IMR-90 (cell line): ENCODE measurements at regions not wholly inside any gene's neighbourhood (a gene's known extent, or its start where the extent isn't known, plus 50 kb on each side); places are given as distances from the start of the nearest gene placed in this dataset.

Experiments used
- ATAC-seq: fragments of 200-7000 bp; cut with Tn5 transposase; 2 replicates; pipeline ENCODE4 v1.9.1; 2020; ENCODE audit warnings: low read depth, mild to moderate bottlenecking, moderate library complexity
- BruUV-seq: library from RNA; stranded (reverse); fragments of 400-500 nt; replicated peaks from 2 replicates; lab custom pipeline; 2021; lab: Mats Ljungman, UMichigan
- CTCF ChIA-PET: fragments of 300-600 bp; formaldehyde crosslinking; extraction: SDS; loops from one replicate; lab custom pipeline; 2021; ENCODE audit warnings: antibody characterized with exemption; lab: Yijun Ruan, JAX
- POLR2A ChIA-PET: fragments of 300-600 bp; sonication (Branson Sonifier 250); formaldehyde crosslinking; loops from one replicate; lab custom pipeline; 2022; ENCODE audit warnings: antibody characterized with exemption; ENCODE audit not compliant: unreplicated experiment; lab: Charles Lee
- DNase-seq: peaks from one replicate; pipeline ENCODE4 v3.0.0; 2013
- H2AFZ ChIP-seq: replicated peaks from 2 replicates; pipeline ENCODE3; 2013; ENCODE audit warnings: low read length, mild to moderate bottlenecking; ENCODE audit not compliant: poor library complexity
- H2AK5ac ChIP-seq: 2 replicates; pipeline ENCODE4 v1.6.1; 2013; ENCODE audit warnings: low read depth, low read length, inconsistent platforms
- H2AK9ac ChIP-seq: replicated peaks from 2 replicates; pipeline ENCODE3; 2013; ENCODE audit warnings: mild to moderate bottlenecking, low read depth, low read length, moderate library complexity; ENCODE audit not compliant: poor library complexity
- H2BK120ac ChIP-seq: 2 replicates; pipeline ENCODE4 v1.6.1; 2013; ENCODE audit warnings: low read depth, low read length, inconsistent platforms
- H2BK15ac ChIP-seq: 3 replicates; pipeline ENCODE4 v1.6.1; 2013; ENCODE audit warnings: low read depth, low read length, inconsistent platforms
- H2BK20ac ChIP-seq: 2 replicates; pipeline ENCODE4 v1.6.1; 2013; ENCODE audit warnings: low read depth, mild to moderate bottlenecking, inconsistent platforms, low read length, moderate library complexity
- H2BK5ac ChIP-seq: 2 replicates; pipeline ENCODE4 v1.6.1; 2013; ENCODE audit warnings: mild to moderate bottlenecking, low read depth, low read length, inconsistent platforms; ENCODE audit not compliant: poor library complexity, severe bottlenecking
- H3K14ac ChIP-seq: replicated peaks from 2 replicates; pipeline ENCODE4 v1.6.1; 2013; ENCODE audit warnings: low read depth, low read length, inconsistent platforms
- H3K18ac ChIP-seq: 2 replicates; pipeline ENCODE4 v1.6.1; 2013; ENCODE audit warnings: low read depth, low read length, control low read depth
- H3K23ac ChIP-seq: 2 replicates; pipeline ENCODE4 v1.6.1; 2013; ENCODE audit warnings: low read depth, low read length, inconsistent platforms
- H3K27ac ChIP-seq: 2 replicates; pipeline ENCODE4 v1.5.1; 2013; ENCODE audit warnings: mild to moderate bottlenecking, control low read depth, low read length; ENCODE audit not compliant: insufficient read depth
- H3K27me3 ChIP-seq: 2 replicates; pipeline ENCODE4 v1.6.1; 2013; ENCODE audit warnings: low read length; ENCODE audit not compliant: control insufficient read depth, insufficient read depth
- H3K36me3 ChIP-seq: 2 replicates; pipeline ENCODE4 v1.6.1; 2013; ENCODE audit warnings: low read length, mixed read lengths; ENCODE audit not compliant: control insufficient read depth, insufficient read depth
- H3K4ac ChIP-seq: 2 replicates; pipeline ENCODE4 v1.6.1; 2013; ENCODE audit warnings: low read depth, low read length, inconsistent platforms
- H3K4me1 ChIP-seq: 2 replicates; pipeline ENCODE4 v1.6.1; 2013; ENCODE audit warnings: low read length, mixed read lengths; ENCODE audit not compliant: control insufficient read depth, insufficient read depth
- H3K4me2 ChIP-seq: 2 replicates; pipeline ENCODE4 v1.6.1; 2013; ENCODE audit warnings: low read depth, mild to moderate bottlenecking, control low read depth, low read length, moderate library complexity
- H3K4me3 ChIP-seq: 2 replicates; pipeline ENCODE4 v1.5.1; 2013; ENCODE audit warnings: low read depth, mild to moderate bottlenecking, control low read depth, low read length, moderate library complexity; ENCODE audit not compliant: insufficient read depth
- H3K56ac ChIP-seq: 2 replicates; pipeline ENCODE4 v1.6.1; 2013; ENCODE audit warnings: low read length, inconsistent platforms; ENCODE audit not compliant: insufficient read depth; ENCODE audit errors: extremely low read depth
- H3K79me1 ChIP-seq, 2 experiments: 2 replicates each; pipeline ENCODE4 v1.6.1; 2013; ENCODE audit warnings: low read length in 2 of 2, inconsistent platforms in 1 of 2, low read depth in 1 of 2
- H3K9ac ChIP-seq: 2 replicates; pipeline ENCODE4 v1.6.1; 2013; ENCODE audit warnings: low read depth, low read length, control low read depth
- H3K9me1 ChIP-seq: 2 replicates; pipeline ENCODE4 v1.6.1; 2013; ENCODE audit warnings: low read length, inconsistent platforms; ENCODE audit not compliant: insufficient read depth
- H3K9me3 ChIP-seq: 2 replicates; pipeline ENCODE4 v1.6.1; 2013; ENCODE audit warnings: low read length; ENCODE audit not compliant: control insufficient read depth, insufficient read depth
- H4K20me1 ChIP-seq: 2 replicates; pipeline ENCODE4 v1.6.1; 2013; ENCODE audit warnings: low read length, inconsistent platforms; ENCODE audit not compliant: insufficient read depth
- H4K5ac ChIP-seq: 2 replicates; pipeline ENCODE4 v1.6.1; 2013; ENCODE audit warnings: mild to moderate bottlenecking, low read depth, low read length, control low read depth
- H4K8ac ChIP-seq, 2 experiments: 2 replicates each; pipeline ENCODE4 v1.6.1; 2013; ENCODE audit warnings: low read depth in 2 of 2, low read length in 2 of 2, control low read depth in 1 of 2, inconsistent platforms in 1 of 2
- H4K91ac ChIP-seq: 2 replicates; pipeline ENCODE4 v1.6.1; 2013; ENCODE audit warnings: low read depth, low read length, inconsistent platforms; ENCODE audit not compliant: insufficient read depth
- CHD1 ChIP-seq: IDR thresholded peaks from 2 replicates; pipeline ENCODE4 v1.6.1; 2012; ENCODE audit warnings: low read depth, low read length, improper control_type of control experiment
- CTCF ChIP-seq: conservative IDR thresholded peaks from 2 replicates; pipeline ENCODE4 v1.5.1; 2012; ENCODE audit warnings: mild to moderate bottlenecking, low read depth, low read length, improper control_type of control experiment
- MAFK ChIP-seq: IDR thresholded peaks from 2 replicates; pipeline ENCODE4 v1.6.1; 2012; ENCODE audit warnings: low read depth, low read length, improper control_type of control experiment
- WGBS, 2 experiments: methylation state at CpG; one replicate each; pipeline versions ENCODE4 v1.1.5 to v1.1.7; 2013; ENCODE audit warnings: missing lambda C conversion rate in 2 of 2; ENCODE audit not compliant: insufficient read length in 1 of 2; ENCODE audit errors: extremely low coverage in 2 of 2; 5-methylcytosine and 5-hydroxymethylcytosine counted together
- dilution Hi-C: fragments of 300-500 bp; cut with HindIII; formaldehyde crosslinking; loops from one replicate; pipeline ENCODE4 v1.14.3; 2018; ENCODE audit warnings: low sequenced_read_pairs; ENCODE audit not compliant: unreplicated experiment
- in situ Hi-C: fragments of 300-500 bp; cut with MboI; formaldehyde crosslinking; loops from 3 replicates; pipeline ENCODE4 v1.14.3; 2019; ENCODE audit warnings: low sequenced_read_pairs, inconsistent platforms, mixed read lengths
- intact Hi-C: fragments of 100-400 bp; cut with micrococcal nuclease; formaldehyde crosslinking; loops from 2 replicates; pipeline ENCODE4 v1.10.0; 2022

GRCh38 chr6:140049251-140049650, 674.8 kb upstream of the CITED2 start (continued):
- TF ChIP-seq CTCF, result no peak

GRCh38 chr6:140048202-140048790, 673.8 kb upstream of the CITED2 start:
- CTCF ChIA-PET, result no interaction called here

More at GRCh38 chr6:140048202-140048790, 673.8 kb upstream of the CITED2 start:
- H2BK20ac ChIP-seq, result 0 out of 2 replicates have a peak overlapping the region, but pooled peaks have one; percentile 56
- WGBS, 2 experiments, result no CpG with 5 or more reads among the region's 2 CpGs
- H2BK120ac ChIP-seq, result peak overlapping the region; percentile 75; the same call in 1 of the 2 replicates
- no peaks in the 10 kb centered on the region for H3K27me3 ChIP-seq
- H3K36me3 ChIP-seq, result no peaks in the 10 kb centered on the region
- H3K9me3 ChIP-seq, result no peaks in the 10 kb centered on the region
- H2AK9ac ChIP-seq, result no peak overlapping the region
- H3K4me2 ChIP-seq, result no peak overlapping the region
- no peak overlapping the region for H3K14ac ChIP-seq
- intact Hi-C loops (no loop called here), dilution Hi-C loops (no loop called here), in situ Hi-C loops (loop anchor here (10.0 kb wide), 1 partner anchor 673 kb away; the partner anchor contains the start of gene CITED2)
- H3K27ac ChIP-seq, result no peak overlapping the region
- ATAC-seq (no peak), DNase-seq (no peak)
- no peak overlapping the region for H4K5ac ChIP-seq
- no peak overlapping the region for H4K91ac ChIP-seq
- H3K4ac ChIP-seq, result peak overlapping the region; percentile 34; the same call in 1 of the 2 replicates
- POLR2A ChIA-PET, result no interaction called here
- no peaks in the 10 kb centered on the region; a peak in 1 of 4 replicates for H3K79me1 ChIP-seq
- TF ChIP-seq CHD1, result no peak
- TF ChIP-seq MAFK, result 0 out of 2 replicates have a peak, but pooled peaks have one; percentile 7
- BruUV-seq, result no TSS peak
- H3K9ac ChIP-seq, result no peak overlapping the region
- H4K8ac ChIP-seq, result peak overlapping the region in 1 of 2 experiments; percentile 17; a peak in 1 of 4 replicates
- H3K18ac ChIP-seq, result peak overlapping the region; percentile 45; the same call in 1 of the 2 replicates
- H2BK15ac ChIP-seq, result no peak overlapping the region
- H3K9me1 ChIP-seq, result peaks cover 8% of the 10 kb centered on the region
- no peak overlapping the region for H3K56ac ChIP-seq
- H2BK5ac ChIP-seq, result no peak overlapping the region
- no peaks in the 10 kb centered on the region for H4K20me1 ChIP-seq
- no peak overlapping the region for H3K4me3 ChIP-seq
- no peak overlapping the region for H3K23ac ChIP-seq
- H2AFZ ChIP-seq, result no peak overlapping the region
- no peak overlapping the region for H2AK5ac ChIP-seq
- peaks cover 14% of the 10 kb centered on the region for H3K4me1 ChIP-seq
